Activated CD4-positive, alpha-beta T cell treated with anti-CD3 and anti-CD28 coated beads for 4 hours (primary cell): ENCODE measurements at regions not wholly inside any gene's neighbourhood (a gene's known extent, or its start where the extent isn't known, plus 50 kb on each side); places are given as distances from the start of the nearest gene placed in this dataset.

Source experiments
- DNase-seq, 2 donors: peaks; one replicate each; pipeline ENCODE4 v3.0.0-alpha.2; 2020

DNA sequence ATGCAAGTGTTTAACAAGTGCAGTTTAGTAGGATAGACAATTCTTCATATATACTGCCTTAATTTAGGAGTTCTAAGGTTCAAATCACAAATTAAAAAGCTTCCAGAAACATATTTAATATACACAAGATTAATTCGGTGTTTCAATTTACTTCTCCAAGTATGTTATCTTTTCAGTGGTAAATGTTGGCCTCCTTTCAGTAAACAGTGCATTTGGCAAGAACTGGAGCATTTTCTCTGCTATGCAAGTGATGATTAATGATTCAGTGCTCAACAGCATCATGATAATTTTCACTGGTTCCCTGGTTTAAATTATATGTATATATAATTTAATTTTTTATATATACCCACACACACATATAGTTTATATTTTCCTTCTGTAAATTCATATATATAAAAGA is 541.7 kb downstream of the EFNA5 start:
- DNase-seq = no peak

DNA sequence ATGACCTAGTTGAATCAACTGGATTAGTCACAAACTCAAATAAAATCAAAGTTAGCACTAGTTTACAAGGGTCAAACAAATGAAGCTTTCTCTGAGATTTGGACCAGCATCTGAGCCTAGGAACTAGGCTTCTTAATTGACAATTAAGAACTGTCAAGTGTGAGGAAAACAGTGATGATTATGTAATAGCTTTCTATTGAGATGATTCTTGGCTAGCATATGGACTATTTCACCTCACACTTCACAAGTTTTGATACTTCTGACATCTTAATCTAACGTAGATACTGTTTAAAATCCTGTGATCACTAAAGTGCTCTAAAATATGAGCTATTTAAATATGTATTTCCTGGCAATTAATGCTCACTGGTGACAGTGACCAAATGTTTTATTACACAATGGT is 542.9 kb downstream of the EFNA5 start:
- DNase-seq = no peak

DNA sequence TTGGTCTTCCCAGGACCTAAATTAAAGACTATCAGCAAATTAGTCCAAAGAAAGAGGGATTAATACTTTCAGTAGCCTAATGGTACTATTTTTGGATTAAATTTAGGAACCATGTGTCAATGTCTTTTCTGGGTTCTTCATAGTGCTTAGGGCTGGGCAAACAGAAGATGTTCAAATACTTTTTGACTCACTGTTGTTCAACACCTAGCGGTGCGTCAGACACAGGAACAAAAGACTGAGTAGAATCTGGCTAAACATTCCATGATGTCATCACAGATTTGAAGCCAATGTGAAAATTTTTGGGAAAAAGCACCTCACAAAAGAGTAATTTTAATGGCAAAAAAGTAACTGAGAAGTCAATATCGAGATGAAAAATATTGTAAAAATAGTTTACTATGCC is 544.4 kb downstream of the EFNA5 start:
- DNase-seq = no peak

DNA sequence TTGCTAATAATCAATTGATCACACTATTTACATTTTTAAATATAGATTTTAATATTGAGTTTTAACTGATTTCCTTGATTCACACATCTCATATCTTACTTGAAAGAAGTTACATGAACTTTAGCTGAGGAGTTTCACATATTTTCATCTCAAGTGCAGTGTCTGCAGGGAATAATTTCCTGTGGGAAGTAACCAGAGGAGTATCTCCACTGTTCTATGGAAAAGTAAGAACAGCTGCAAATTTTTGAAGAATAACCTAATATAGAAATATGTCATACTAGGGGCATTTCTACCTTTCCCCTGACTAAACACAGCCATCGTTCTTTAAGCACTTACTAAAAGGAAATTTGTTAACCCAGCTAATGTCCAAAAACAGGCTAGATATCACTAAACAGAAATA is 546.4 kb downstream of the EFNA5 start:
- DNase-seq = no peak

DNA sequence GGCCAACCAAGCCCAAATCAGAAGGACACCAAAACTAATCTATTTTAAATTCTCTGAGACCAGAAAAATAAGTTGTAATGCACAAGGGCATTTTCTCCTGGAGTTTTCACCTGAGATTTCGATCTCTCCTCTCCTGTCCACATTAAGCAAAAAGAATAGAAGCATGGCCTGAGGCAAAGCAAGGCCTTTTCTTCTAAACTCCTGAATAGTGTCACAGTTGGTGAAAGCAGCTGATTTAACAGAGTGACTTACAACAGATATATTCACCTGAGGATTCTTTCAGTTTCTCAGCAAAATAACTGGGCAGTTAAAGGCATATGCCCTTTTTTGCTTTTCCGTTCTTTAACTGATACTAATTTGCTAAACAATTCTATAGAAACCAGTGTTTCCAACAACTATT is 547.7 kb downstream of the EFNA5 start:
- DNase-seq = no peak

DNA sequence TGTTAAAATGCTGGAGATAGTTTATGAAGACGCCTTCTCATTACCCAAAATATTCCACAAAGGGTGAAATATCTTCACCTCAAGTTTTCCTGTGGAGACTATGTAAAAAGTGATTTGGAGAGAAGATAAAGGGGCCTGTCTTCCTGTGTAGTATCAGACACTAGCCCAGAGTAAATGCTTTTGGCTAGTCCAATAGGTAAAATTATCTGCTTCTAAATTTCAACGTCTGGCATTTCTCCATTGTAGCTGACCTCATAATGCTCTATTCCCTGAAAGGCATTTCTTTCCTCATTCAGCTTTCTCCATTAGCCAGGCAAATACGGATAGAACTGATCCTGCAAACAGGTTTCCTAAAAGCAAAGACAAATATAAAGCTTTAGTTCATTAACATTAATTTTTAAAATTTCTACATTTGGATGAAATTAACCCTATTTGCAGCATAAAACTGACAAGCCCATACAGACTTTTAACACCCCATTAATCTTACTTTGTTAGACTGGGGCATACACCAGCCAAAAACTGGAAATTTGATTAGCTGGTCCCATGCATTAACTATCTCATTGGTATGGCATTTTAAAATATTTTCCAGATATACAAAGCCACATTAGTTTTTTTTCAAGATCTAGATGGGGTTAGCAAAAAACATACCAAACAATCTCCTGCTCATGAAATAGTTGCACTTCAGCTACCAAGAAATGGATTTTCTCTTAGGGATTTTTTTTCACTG is 548.8 kb downstream of the EFNA5 start:
- DNase-seq = no peak

DNA sequence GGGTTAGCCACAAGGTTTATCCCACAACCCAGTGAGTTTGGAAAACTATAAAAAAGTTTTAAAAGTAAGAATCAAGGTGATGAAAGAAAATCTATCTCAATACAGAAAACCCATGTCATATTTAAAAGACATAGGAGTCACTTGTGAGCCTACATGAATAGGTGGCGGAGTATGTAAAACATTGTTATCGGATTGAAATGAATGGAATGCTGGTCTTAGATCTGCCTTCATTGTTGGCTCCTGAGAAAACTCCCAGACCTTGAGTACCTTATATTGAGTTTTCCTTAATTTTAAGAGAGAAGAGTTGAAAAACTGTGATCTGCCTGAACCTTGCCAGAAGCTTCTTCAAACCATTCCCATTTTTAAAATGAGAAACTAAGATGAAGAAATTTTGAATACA is 551.1 kb downstream of the EFNA5 start:
- no peak for DNase-seq

DNA sequence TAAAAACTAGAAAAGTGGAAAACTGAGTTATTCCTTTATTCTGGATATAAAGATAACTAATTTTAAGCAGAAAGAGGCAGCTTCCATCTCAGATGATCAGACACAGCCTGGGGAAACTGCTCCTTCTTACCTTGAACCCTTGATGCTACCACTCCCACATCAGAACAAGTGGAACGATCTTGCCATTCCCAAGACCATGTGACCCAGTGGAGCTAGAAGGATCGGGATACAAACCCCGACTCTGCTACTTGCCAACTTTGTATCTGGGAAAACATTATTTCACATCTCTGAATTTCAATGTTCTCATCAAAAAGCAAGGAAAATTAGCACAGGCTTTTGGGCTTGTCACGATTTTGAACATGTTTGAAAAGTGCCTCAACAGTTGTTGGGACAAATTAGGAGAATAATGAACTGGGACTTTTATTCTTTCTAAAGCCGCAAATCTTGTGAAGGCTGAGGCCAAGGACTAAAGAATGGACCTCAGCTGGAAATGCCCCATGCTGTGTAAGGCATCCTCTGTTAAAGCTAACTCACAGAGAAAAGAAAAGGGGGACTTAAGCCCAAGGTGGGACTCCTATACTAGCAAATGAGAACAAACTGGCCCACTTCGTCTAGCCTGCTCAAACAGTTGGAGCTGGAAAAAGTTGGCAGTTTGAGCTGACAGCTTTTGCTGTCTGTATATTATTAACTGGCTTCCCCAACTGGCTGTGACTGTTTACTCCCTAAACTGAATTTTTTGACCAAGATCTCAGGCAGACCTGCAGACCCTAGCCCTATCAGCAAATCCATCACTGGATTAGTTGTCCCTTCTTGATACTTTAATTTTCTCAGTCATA is 552.3 kb downstream of the EFNA5 start:
- no peak for DNase-seq

DNA sequence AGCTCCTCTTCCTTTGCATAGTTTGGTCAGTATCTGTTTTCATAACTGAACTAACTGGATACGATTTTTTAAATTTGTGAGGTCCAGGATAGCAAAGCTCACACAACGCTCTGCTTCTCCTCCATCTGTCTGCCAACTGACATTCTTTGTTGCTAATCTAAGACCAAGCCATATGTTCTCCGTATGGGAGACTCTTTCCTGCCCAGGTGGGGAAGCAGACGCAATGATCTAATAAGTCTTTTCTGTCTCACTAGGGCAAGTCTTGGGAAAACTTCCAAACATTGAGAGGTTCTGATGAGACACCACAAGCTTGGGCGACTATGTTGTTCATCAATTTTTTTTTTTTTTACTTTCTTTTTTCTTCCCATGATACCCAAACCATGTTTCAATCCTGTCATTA is 558.5 kb downstream of the EFNA5 start:
- DNase-seq = no peak

DNA sequence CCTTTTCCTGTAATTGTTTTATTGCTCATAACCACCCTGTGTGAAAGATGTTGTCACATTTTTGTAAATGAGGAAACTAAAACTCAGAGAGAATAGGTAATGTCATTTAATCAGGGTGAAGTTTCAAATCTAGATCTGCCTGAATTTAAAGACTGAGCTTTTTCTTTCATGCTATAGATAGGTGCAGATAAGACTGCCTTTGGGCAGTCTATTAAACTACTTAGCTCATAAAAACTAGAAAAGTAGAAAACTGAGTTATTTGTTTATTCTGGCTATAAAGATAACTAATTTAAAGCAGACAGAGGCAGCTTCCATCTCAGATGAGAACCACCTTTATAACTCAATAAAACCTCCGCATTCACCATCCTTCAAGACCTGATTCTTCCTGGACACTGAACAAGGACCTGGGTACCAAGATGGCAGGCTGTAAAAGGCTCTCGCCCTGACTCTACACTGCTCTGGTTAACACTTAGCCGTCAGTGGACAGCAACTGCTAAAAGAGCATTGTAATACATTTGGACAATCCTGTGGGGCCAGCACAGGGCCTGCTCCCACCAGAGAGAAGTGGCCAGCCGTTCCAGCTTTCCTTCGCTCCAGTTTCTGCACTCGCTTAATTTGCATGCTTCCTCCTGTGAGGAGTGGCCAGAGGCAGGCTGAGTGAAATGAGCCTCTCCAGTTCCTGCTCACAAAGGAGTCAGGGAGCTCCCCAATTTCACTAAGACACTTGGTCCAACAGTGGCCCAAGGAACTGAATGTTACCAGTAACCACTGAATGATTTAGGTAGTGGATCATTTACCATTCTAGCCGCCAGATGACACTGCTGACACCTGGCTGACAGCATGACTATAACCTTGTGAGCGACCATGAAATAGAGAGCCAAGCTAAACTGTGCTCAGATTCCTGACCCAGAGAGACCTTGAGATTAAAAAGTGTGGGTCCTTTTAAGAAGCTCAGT is 566.4 kb downstream of the EFNA5 start:
- DNase-seq = no peak

DNA sequence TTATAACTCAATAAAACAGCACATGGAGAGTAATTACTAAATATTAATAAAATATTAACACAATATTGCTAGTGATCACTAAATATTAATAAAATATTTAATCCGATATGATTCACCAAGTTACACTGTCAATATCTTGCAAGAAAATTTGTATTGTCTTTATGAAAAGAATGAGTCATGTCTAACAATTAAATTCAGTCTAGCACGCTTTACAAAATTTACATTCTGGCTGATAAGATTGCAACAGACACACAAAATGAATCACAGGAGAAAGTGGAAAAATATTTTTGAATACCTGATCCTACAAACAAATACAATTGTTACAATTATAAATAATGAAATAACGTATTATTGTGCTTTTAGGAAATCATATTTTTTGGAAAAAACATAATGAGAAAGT is 567.2 kb downstream of the EFNA5 start:
- no peak for DNase-seq

DNA sequence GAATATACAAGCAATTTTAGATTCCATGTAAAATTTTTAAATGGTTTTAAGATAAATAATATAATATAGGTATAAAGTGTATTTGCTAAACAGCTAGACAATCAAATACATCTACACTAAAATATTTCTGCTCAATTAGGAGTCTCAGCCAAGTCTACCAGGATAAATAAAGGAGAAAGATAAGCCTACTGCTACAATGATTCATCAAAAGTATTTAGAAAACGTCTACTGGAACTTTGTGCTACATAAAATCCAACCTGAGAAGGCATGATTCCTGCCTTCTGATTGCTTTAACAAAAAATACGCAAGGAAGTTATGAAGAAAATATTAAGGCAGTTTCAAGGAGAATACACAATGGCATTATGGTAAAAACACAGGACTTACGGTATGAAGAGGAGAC is 570.6 kb downstream of the EFNA5 start:
- DNase-seq = no peak

DNA sequence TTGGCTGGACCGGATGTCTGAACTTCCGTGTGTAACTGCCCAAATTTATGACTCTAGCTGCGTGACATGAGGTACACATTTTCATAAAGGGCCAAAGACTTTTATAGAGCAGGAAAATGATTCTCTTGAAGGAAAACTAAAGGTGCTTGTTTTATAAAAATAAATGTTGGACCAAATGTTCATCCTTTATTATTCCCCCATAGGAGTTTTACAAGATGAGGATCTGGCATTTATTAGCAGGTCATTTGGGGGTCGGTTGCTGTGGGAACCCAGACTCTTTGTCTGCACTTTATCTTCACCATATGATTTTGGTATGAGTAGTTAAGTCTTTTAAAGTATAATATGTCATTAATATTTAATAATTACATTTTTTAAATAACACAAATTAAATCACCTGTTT is 571.2 kb downstream of the EFNA5 start:
- DNase-seq = no peak

DNA sequence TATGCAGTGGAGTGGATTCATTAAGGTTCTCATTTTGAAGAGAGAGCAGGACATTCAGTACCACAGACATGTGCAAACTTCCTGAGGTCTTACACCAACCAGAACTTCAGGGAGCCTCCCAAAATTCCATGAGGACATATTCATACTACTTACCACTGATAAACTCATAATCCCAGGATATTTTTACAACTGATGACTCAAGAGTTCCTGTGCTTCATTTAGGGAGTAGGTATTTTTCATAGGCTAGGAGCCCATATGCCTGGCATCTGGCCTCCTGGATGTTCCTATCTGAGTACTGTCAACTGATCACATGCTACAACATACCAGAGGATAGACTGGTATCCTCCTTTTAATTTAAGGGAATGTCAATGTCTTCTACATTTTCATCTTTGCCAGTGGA is 578.0 kb downstream of the EFNA5 start:
- no peak for DNase-seq

DNA sequence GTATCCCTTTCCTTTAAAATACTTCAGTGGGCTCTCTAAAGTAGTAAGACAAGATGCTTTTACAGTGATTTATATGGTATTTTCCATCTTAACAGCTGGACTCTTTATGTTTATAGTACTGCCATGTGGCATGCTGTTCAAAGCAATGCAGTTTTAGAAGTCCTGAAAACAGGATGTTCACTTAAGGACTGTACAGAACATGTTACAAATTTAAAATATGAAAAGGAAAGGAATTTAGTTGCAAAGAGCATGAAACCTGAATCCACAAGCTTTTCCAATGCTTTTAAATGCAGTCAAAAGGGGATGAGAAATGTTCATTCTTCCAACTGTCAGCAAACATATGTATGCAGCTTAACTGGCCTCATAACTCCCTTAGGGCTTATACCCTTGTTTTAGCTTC is 580.2 kb downstream of the EFNA5 start:
- no peak for DNase-seq

DNA sequence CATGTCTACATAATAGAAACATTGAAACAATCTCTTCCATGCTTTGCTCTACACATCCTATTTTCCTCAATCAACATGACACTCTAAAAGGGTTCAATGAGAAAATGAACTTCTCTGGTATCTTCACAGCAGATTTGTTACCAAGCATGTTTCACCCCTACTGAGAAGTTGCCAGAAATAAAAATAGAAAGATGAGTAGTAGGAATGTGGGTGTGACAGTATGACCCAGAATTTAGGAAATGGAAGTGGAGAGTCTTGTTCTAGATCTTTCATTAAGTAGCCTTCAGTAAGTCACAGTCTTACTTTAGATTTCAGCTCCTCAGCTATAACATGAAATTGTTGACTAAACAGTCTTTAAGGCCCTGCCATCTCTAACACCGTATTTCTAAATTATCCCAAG is 581.8 kb downstream of the EFNA5 start:
- DNase-seq = no peak

DNA sequence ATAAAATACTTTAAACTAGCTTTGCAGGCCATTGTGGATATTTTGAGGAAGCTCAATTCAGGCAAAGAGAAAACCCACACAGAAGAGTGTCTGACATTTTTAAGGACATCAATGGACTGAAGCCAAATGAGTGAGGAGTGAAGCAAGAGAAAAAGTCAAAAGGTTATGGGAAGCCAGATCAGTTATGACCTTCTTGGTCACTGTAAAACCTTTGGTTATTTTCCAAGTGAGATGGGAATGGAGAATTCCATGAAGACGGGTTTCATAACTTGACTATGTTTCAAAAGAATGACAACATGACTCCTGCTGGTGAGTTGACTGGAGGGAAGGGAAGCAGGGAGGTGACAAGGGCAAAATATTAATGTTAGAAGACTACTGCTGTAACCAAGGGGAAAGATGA is 585.2 kb downstream of the EFNA5 start:
- no peak for DNase-seq

DNA sequence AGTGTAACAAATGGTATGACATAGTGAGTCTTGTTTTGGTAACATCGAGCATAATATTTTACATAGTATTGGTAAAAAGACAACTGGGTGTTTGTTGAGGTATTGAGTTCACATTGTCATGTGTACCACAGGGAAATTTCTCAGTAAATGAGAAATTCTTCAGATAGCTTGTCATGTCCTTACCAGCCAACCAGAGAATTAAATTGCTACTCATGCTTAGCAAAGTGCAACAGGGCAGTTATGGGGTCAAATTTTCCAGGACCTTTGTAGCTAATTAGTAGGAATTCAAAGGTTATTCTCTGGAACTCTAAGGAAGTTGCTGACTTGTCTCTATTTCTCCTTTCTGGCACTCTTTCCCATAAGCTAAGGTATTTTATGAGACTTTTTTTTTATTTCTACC is 595.7 kb downstream of the EFNA5 start:
- no peak for DNase-seq

DNA sequence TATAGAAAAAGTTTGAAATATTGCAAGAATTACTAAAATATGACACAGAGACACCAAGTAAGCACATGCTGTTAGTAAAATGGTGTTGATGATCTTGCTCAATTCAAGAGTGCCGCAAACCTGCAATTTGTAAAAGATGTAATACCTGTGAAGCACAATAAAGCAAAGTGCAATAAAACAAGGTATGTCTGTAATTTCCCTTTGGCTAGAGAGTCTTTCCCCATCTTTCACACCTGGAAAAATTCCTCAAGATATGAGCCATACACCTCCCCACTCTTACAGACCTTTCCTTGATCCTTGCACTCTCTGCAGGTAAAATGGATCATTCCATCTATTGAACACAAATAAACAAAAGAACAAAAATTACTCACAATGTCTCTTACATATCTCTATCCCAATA is 597.8 kb downstream of the EFNA5 start:
- no peak for DNase-seq

DNA sequence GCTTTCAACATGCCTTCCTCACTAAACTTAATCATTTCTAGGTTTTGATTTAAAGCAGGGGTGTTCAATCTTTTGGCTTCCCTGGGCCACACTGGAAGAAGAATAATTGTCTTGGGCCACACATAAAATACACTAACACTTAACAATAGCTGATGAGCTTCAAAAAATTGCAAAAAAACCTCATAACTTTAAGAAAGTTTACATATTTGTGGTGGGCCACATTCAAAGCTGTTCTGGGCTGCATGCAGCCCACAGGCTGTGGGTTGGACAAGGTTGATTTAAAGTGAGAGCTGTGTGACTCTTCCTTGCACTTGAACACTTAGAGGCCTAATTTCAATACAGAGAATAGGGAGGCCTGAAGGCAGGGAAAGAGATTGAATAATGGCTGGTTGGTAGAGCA is 598.3 kb downstream of the EFNA5 start:
- no peak for DNase-seq

DNA sequence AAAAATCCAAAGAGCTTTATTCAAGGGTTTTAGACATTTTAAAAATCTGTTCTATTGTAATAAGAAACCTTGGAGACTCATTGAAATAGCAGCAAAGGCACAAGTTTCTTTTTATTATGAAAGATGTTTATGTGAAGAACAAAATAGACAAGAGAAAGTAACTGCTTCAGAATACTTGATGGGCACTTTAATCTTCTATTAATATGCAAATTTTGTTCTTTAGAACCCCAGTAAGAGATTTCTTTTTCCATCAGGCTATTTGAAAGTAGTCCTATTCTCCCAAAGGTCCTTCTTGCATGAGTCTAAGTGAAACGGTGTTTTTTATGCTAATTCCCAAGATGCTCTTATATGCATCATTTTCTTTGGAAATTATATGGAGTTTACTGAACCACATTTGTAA is 602.0 kb downstream of the EFNA5 start:
- no peak for DNase-seq

DNA sequence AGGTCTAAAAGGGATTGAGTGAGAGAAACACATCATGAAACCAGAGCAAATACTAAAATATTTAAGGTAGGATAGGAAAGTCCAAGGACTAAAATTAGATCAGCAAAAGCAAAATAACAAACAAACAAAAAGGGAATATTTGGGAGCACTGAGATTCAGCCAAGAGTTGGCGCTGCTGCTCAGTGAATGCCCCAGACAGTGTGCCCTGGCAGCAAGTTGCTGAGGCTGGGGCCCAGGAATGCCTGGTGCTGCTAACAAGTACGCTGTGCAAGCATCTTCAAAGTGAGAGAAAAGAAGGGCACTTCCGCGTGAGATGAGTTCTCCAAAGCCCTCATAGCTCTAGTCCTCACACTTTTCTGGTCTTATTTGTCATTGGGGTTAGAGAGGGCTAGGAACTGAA is 603.3 kb downstream of the EFNA5 start:
- DNase-seq = no peak

DNA sequence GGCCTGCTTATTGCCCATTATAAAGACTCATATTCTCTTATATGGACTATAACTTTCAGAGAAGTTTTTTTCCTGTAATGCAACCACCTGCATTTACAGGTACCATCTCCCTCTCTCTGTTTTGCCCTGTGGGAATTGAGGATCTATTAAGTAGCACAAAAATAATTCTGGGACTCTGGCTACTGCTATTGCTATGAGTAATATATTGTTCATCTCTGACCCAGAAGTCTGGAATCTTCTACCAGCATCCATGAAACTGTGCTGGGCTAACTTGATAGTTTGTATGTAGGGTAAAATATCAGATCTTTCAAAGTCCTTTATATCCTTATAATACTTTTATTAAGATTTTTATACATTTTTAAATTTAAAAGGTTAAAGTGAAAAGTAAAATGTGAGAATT is 607.2 kb downstream of the EFNA5 start:
- DNase-seq = no peak

DNA sequence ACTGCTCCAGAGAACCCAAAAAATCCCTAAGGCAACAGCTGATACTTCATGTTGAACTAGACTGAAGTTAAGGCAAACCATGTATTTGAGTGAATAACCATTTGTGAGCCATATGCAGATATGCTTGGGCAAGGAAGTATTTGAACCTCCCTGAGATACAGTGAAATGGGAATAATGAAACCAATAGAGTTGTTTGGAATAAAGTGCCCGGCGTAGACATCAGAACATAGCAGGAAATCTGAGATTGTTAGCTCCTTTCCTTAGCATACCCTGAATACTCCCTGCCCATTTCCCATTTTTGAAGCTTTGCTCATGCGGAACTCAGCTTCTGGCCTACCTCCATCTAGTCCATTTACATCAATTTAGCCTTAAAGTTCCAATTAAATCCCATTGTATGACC is 611.9 kb downstream of the EFNA5 start:
- no peak for DNase-seq
